HCT116 (cell line): ENCODE measurements at regions not wholly inside any gene's neighbourhood (a gene's known extent, or its start where the extent isn't known, plus 50 kb on each side); places are given as distances from the start of the nearest gene placed in this dataset.
A peak's percentile ranks its signal among the peaks of the same experiment; 100 is the strongest.

ENCODE experiments used
- ATAC-seq: fragments of 200-7000 bp; cut with Tn5 transposase; 2 replicates; pipeline ENCODE4 v1.9.1; 2020; ENCODE audit warnings: mild to moderate bottlenecking, moderate library complexity
- BruUV-seq: library from RNA; stranded (reverse); fragments of 400-500 nt; replicated peaks from 2 replicates; lab custom pipeline; 2021; lab: Mats Ljungman, UMichigan
- CTCF ChIA-PET: fragments of 300-600 bp; sonication (Branson Sonifier 250); formaldehyde crosslinking; loops from one replicate; lab custom pipeline; 2021; ENCODE audit warnings: antibody characterized with exemption; lab: Charles Lee
- POLR2A ChIA-PET: fragments of 300-600, 350-600 bp; sonication (Branson Sonifier 250); formaldehyde crosslinking; loops from one replicate; lab custom pipeline; 2021; ENCODE audit warnings: antibody characterized with exemption; lab: Charles Lee
- RAD21 ChIA-PET, 2 experiments: fragments of 300-600 bp; sonication (Branson Sonifier 250); formaldehyde crosslinking; loops; one replicate each; lab custom pipeline; 2023; ENCODE audit warnings: low total read pairs in 2 of 2; ENCODE audit not compliant: uncharacterized antibody in 2 of 2, unreplicated experiment in 2 of 2, low non-redundant PET in 1 of 2; lab: Charles Lee
- DNase-seq: peaks from one replicate; pipeline ENCODE4 v3.0.0-alpha.2; 2010; ENCODE audit warnings: low read depth, low spot score
- H2AFZ ChIP-seq: fragments of 200-600 bp; shearing (Covaris generic), sonication (generic); 2 replicates; pipeline ENCODE4 v1.6.1; 2017; ENCODE audit warnings: low read depth, mixed run types, mixed read lengths, antibody characterized with exemption, low read length; ENCODE audit not compliant: poor library complexity, severe bottlenecking
- H3K27ac ChIP-seq: 2 replicates; pipeline ENCODE4 v1.5.1; 2012; ENCODE audit warnings: low read depth, low read length
- H3K27me3 ChIP-seq: fragments of 200-600 bp; sonication (generic); 2 replicates; pipeline ENCODE4 v1.6.1; 2016; ENCODE audit warnings: mixed run types, low read length, mixed read lengths; ENCODE audit not compliant: insufficient read depth
- H3K36me3 ChIP-seq, 2 experiments: fragments of 200-500 bp in 1 of 2; fragments of 200-600 bp in 1 of 2; sonication (Bioruptor generic) in 1 of 2; sonication (generic) in 1 of 2; 2 replicates each; pipeline versions ENCODE4 v1.5.1 to v1.6.1; 2014 to 2016; ENCODE audit warnings: low read length in 2 of 2, inconsistent platforms in 1 of 2, mixed read lengths in 1 of 2, mixed run types in 1 of 2; ENCODE audit not compliant: insufficient read depth in 2 of 2, control insufficient read depth in 1 of 2
- H3K4me1 ChIP-seq, 2 experiments: fragments of 200-600 bp in 1 of 2; sonication (generic) in 1 of 2; 2 replicates each; pipeline versions ENCODE4 v1.5.1 to v1.6.1; 2012 to 2017; ENCODE audit warnings: low read length in 2 of 2, inconsistent platforms in 1 of 2, mild to moderate bottlenecking in 1 of 2, mixed read lengths in 1 of 2, mixed run types in 1 of 2, moderate library complexity in 1 of 2; ENCODE audit not compliant: insufficient read depth in 2 of 2, control insufficient read depth in 1 of 2
- H3K4me2 ChIP-seq: fragments of 200-600 bp; sonication (generic); 2 replicates; pipeline ENCODE4 v1.6.1; 2017; ENCODE audit warnings: mixed run types, low read length, mixed read lengths
- H3K4me3 ChIP-seq, 2 experiments: fragments of 200-600 bp in 1 of 2; sonication (generic) in 1 of 2; replicated peaks in 1 of 2; 2 replicates each; pipeline ENCODE4 v1.5.1; 2011 to 2016; ENCODE audit warnings: low read length in 2 of 2, control low read depth in 1 of 2, low read depth in 1 of 2, mild to moderate bottlenecking in 1 of 2, mixed read lengths in 1 of 2, mixed run types in 1 of 2
- H3K79me2 ChIP-seq: fragments of 200-600 bp; sonication (generic); 2 replicates; pipeline ENCODE4 v1.6.1; 2017; ENCODE audit warnings: mild to moderate bottlenecking, mixed run types, low read length, moderate library complexity, mixed read lengths; ENCODE audit not compliant: insufficient read depth
- H3K9ac ChIP-seq: fragments of 200-600 bp; sonication (generic); 2 replicates; pipeline ENCODE4 v1.6.1; 2016; ENCODE audit warnings: low read length, mixed read lengths
- H3K9me2 ChIP-seq: fragments of 200-600 bp; sonication (generic), shearing (Covaris generic); 2 replicates; pipeline ENCODE4 v1.6.1; 2017; ENCODE audit warnings: mixed run types, mild to moderate bottlenecking, moderate library complexity; ENCODE audit not compliant: insufficient read depth
- H3K9me3 ChIP-seq, 2 experiments: fragments of 200-500 bp in 1 of 2; fragments of 200-600 bp in 1 of 2; sonication (Bioruptor generic) in 1 of 2; sonication (generic) in 1 of 2; 2 replicates each; pipeline ENCODE4 v1.6.1; 2014 to 2017; ENCODE audit warnings: low read length in 2 of 2, mixed read lengths in 2 of 2, inconsistent platforms in 1 of 2, low read depth in 1 of 2, mild to moderate bottlenecking in 1 of 2, mixed run types in 1 of 2, moderate library complexity in 1 of 2; ENCODE audit not compliant: control insufficient read depth in 1 of 2, insufficient read depth in 1 of 2
- H4K20me1 ChIP-seq: fragments of 200-600 bp; sonication (generic), shearing (Covaris generic); 2 replicates; pipeline ENCODE4 v1.6.1; 2017; ENCODE audit warnings: mixed run types, mild to moderate bottlenecking, moderate library complexity; ENCODE audit not compliant: insufficient read depth
- ATF3 ChIP-seq: IDR thresholded peaks from 2 replicates; pipeline ENCODE4 v1.6.1; 2012
- CBX3 ChIP-seq: IDR thresholded peaks from 2 replicates; pipeline ENCODE4 v1.6.1; 2012; ENCODE audit warnings: low read depth
- CEBPB ChIP-seq: IDR thresholded peaks from 2 replicates; pipeline ENCODE4 v1.6.1; 2012; ENCODE audit warnings: low read depth
- EGR1 ChIP-seq: IDR thresholded peaks from 2 replicates; pipeline ENCODE4 v1.6.1; 2012; ENCODE audit warnings: low read depth
- ELF1 ChIP-seq: IDR thresholded peaks from 2 replicates; pipeline ENCODE4 v1.6.1; 2012; ENCODE audit warnings: low read depth, borderline replicate concordance
- EZH2 ChIP-seq: fragments of 200-600 bp; sonication (generic); IDR thresholded peaks from 2 replicates; pipeline ENCODE4 v1.6.1; 2017; ENCODE audit warnings: antibody characterized with exemption, mixed run types
- EZH2phosphoT487 ChIP-seq: fragments of 200-600 bp; IDR thresholded peaks from 2 replicates; pipeline ENCODE4 v1.6.1; 2018; ENCODE audit warnings: antibody characterized with exemption, borderline replicate concordance
- FOSL1 ChIP-seq: IDR thresholded peaks from 2 replicates; pipeline ENCODE4 v1.6.1; 2012; ENCODE audit warnings: low read depth
- JUND ChIP-seq: IDR thresholded peaks from 2 replicates; pipeline ENCODE4 v1.6.1; 2012
- POLR2A ChIP-seq: IDR thresholded peaks from 2 replicates; pipeline ENCODE4 v1.7.0; 2011; ENCODE audit warnings: borderline replicate concordance; ENCODE audit not compliant: insufficient read depth, insufficient read length; ENCODE audit errors: extremely low read depth
- POLR2AphosphoS5 ChIP-seq: IDR thresholded peaks from 2 replicates; pipeline ENCODE4 v1.6.1; 2011; ENCODE audit warnings: mild to moderate bottlenecking, low read depth, low read length, moderate library complexity
- RAD21 ChIP-seq: IDR thresholded peaks from 2 replicates; pipeline ENCODE4 v1.6.1; 2012; ENCODE audit warnings: low read depth, mild to moderate bottlenecking
- REST ChIP-seq: IDR thresholded peaks from 2 replicates; pipeline ENCODE4 v1.6.1; 2012; ENCODE audit warnings: low read depth
- SIN3A ChIP-seq: IDR thresholded peaks from 2 replicates; pipeline ENCODE4 v1.6.1; 2012; ENCODE audit warnings: low read depth
- SP1 ChIP-seq: IDR thresholded peaks from 2 replicates; pipeline ENCODE4 v1.6.1; 2012; ENCODE audit warnings: low read depth
- SRF ChIP-seq: IDR thresholded peaks from 2 replicates; pipeline ENCODE4 v1.6.1; 2012; ENCODE audit warnings: low read depth
- TCF7L2 ChIP-seq: IDR thresholded peaks from 2 replicates; pipeline ENCODE4 v1.7.0; 2011; ENCODE audit warnings: borderline replicate concordance, inconsistent platforms; ENCODE audit not compliant: insufficient read depth, insufficient read length; ENCODE audit errors: extremely low read depth
- ZFX ChIP-seq: fragments of 450-650 bp; IDR thresholded peaks from 2 replicates; pipeline ENCODE4 v1.6.1; 2017
- ZNF274 ChIP-seq: fragments of 200-500 bp; sonication (Bioruptor generic); IDR thresholded peaks from 2 replicates; pipeline ENCODE4 v1.6.1; 2014; ENCODE audit warnings: mild to moderate bottlenecking, low read depth, low read length, inconsistent platforms
- intact Hi-C: fragments of 100-400 bp; cut with micrococcal nuclease; formaldehyde crosslinking; loops from 2 replicates; pipeline ENCODE4 v1.10.0; 2022
- TF ChIP-seq, protein P1 (sequence below), 3 experiments: fragments of 200-600 bp in 1 of 3; sonication (generic) in 1 of 3; IDR thresholded peaks in 2 of 3; conservative IDR thresholded peaks in 1 of 3; 2 replicates each; pipeline ENCODE4 v1.5.1; 2012 to 2017; ENCODE audit warnings: low read depth in 2 of 3, low read length in 2 of 3, antibody characterized with exemption in 1 of 3, borderline replicate concordance in 1 of 3, control low read depth in 1 of 3, mild to moderate bottlenecking in 1 of 3, mixed read lengths in 1 of 3, mixed run types in 1 of 3, moderate library complexity in 1 of 3; ENCODE audit not compliant: insufficient read depth in 1 of 3
- TF ChIP-seq, protein P2 (sequence below): IDR thresholded peaks from 2 replicates; pipeline ENCODE4 v1.6.1; 2012
- TF ChIP-seq, protein P3 (sequence below): IDR thresholded peaks from 2 replicates; pipeline ENCODE4 v1.6.1; 2011; ENCODE audit warnings: mild to moderate bottlenecking, low read length, moderate library complexity; ENCODE audit not compliant: insufficient replicate concordance; ENCODE audit errors: extremely low read depth

DNA sequence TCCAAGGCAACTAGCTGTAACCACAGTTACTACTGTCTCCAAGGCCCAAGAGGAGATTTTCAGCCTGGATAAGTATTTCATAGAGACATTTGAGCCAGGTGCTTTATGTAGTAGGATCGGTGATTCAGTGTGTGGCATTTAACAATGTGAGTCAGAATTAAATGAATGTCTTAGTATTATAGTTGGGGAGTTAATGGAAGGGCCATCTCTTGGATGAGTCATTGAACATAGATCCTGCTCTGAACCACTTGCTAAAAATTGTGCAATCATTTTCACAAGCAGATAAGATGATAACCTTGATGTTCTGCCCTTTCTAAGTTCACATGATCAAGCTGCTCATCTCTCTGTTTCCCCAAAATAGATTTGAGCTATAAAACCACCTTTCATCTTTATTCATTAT is 668.9 kb upstream of the CITED2 start:
- Histone ChIP-seq H3K4me1 (peaks cover 21 to 37% of the 10 kb centered on the region in 2 experiments), H3K36me3 (no peaks in the 10 kb centered on the region), H3K79me2 (no peaks in the 10 kb centered on the region), H3K4me2 (peak overlapping the region; percentile 48), H4K20me1 (no peaks in the 10 kb centered on the region), H2AFZ (no peak overlapping the region), H3K9me2 (no peaks in the 10 kb centered on the region), H3K4me3 (no peak overlapping the region), H3K9ac (no peak overlapping the region), H3K27me3 (no peaks in the 10 kb centered on the region), H3K27ac (peak overlapping the region; percentile 33; the same call in 1 of the 2 replicates), H3K9me3 (no peaks in the 10 kb centered on the region)
- RAD21 ChIA-PET = no interaction called here
- intact Hi-C loops = loop anchor here (5.0 kb wide), 1 partner anchor 666 kb away; no protein-coding TSS in a partner anchor
- POLR2A ChIA-PET = interaction anchor here (0.8 kb wide), 1 partner anchor 668 kb away, joined by 3 read pairs; no protein-coding TSS in a partner anchor
- BruUV-seq = no TSS peak
- peak; percentile 91 for DNase-seq
- ATAC-seq = peak; percentile 89
- CTCF ChIA-PET = interaction anchor here (1.7 kb wide), 1 partner anchor 9 kb away, joined by 12 read pairs; no protein-coding TSS in a partner anchor
- TF ChIP-seq SP1 (peak; percentile 89), TCF7L2 (peak; percentile 81), CEBPB (peak; percentile 100), ELF1 (no peak), POLR2AphosphoS5 (peak; percentile 29; the same call in 1 of the 2 replicates), EZH2phosphoT487 (no peak), POLR2A (no peak), CBX3 (peak; percentile 87), ZNF274 (no peak), JUND (peak; percentile 96), ATF3 (0 out of 2 replicates have a peak, but pooled peaks have one; percentile 55), ZFX (no peak), FOSL1 (peak; percentile 96), SRF (peak; percentile 68), EZH2 (no peak), SIN3A (peak; percentile 70), EGR1 (no peak), RAD21 (no peak), REST (no peak)
- TF ChIP-seq, protein P1, sequence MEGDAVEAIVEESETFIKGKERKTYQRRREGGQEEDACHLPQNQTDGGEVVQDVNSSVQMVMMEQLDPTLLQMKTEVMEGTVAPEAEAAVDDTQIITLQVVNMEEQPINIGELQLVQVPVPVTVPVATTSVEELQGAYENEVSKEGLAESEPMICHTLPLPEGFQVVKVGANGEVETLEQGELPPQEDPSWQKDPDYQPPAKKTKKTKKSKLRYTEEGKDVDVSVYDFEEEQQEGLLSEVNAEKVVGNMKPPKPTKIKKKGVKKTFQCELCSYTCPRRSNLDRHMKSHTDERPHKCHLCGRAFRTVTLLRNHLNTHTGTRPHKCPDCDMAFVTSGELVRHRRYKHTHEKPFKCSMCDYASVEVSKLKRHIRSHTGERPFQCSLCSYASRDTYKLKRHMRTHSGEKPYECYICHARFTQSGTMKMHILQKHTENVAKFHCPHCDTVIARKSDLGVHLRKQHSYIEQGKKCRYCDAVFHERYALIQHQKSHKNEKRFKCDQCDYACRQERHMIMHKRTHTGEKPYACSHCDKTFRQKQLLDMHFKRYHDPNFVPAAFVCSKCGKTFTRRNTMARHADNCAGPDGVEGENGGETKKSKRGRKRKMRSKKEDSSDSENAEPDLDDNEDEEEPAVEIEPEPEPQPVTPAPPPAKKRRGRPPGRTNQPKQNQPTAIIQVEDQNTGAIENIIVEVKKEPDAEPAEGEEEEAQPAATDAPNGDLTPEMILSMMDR (IDR thresholded peaks at IDR 0.05 in 2 of 3, conservative IDR thresholded peaks at IDR 0.05 in 1 of 3; ENCODE audit: borderline replicate concordance in 1 of 3, insufficient read depth in 1 of 3, low read depth in 2 of 3, low read length in 2 of 3) = no peak
- TF ChIP-seq, protein P2, sequence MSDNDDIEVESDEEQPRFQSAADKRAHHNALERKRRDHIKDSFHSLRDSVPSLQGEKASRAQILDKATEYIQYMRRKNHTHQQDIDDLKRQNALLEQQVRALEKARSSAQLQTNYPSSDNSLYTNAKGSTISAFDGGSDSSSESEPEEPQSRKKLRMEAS = peak; percentile 57
- TF ChIP-seq, protein P3, sequence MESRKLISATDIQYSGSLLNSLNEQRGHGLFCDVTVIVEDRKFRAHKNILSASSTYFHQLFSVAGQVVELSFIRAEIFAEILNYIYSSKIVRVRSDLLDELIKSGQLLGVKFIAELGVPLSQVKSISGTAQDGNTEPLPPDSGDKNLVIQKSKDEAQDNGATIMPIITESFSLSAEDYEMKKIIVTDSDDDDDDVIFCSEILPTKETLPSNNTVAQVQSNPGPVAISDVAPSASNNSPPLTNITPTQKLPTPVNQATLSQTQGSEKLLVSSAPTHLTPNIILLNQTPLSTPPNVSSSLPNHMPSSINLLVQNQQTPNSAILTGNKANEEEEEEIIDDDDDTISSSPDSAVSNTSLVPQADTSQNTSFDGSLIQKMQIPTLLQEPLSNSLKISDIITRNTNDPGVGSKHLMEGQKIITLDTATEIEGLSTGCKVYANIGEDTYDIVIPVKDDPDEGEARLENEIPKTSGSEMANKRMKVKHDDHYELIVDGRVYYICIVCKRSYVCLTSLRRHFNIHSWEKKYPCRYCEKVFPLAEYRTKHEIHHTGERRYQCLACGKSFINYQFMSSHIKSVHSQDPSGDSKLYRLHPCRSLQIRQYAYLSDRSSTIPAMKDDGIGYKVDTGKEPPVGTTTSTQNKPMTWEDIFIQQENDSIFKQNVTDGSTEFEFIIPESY = no peak
